Gastroesophageal sphincter (tissue), 4 donors: ENCODE measurements at regions not wholly inside any gene's neighbourhood (a gene's known extent, or its start where the extent isn't known, plus 50 kb on each side); places are given as distances from the start of the nearest gene placed in this dataset.

ENCODE experiments used
- ATAC-seq: fragments of 150-250 bp; one replicate; pipeline ENCODE4 v1.9.1; 2016; ENCODE audit warnings: mild to moderate bottlenecking, moderate library complexity
- H3K27ac ChIP-seq, 4 donors: fragments of 200-600 bp; sonication (generic) in 3 of 4; 1 replicate in 3 of 4; 2 replicates in 1 of 4; pipeline ENCODE4 v1.5.1; 2016 to 2019
- H3K27me3 ChIP-seq: fragments of 200-600 bp; sonication (generic); one replicate; pipeline ENCODE4 v1.5.1; 2019
- H3K36me3 ChIP-seq, 2 donors: fragments of 200-600 bp; sonication (generic); one replicate each; pipeline ENCODE4 v1.5.1; 2019; ENCODE audit warnings: control low read depth in 1 of 2
- H3K4me1 ChIP-seq, 3 donors: fragments of 200-600 bp; sonication (generic); 1 replicate in 2 of 3; 2 replicates in 1 of 3; pipeline ENCODE4 v1.5.1; 2016 to 2019; ENCODE audit warnings: control low read depth in 2 of 3
- H3K4me3 ChIP-seq, 2 donors: fragments of 200-600 bp; sonication (generic); one replicate each; pipeline ENCODE4 v1.5.1; 2019; ENCODE audit warnings: mild to moderate bottlenecking in 1 of 2, moderate library complexity in 1 of 2
- H3K9me3 ChIP-seq, 3 donors: fragments of 200-600 bp; sonication (generic); one replicate each; pipeline ENCODE4 v1.5.1; 2017 to 2019; ENCODE audit warnings: control low read depth in 2 of 3
- CTCF ChIP-seq, 4 experiments: fragments of 200-600 bp in 2 of 4; fragments of 450-650 bp in 2 of 4; sonication (generic) in 1 of 4; IDR thresholded peaks; one replicate each; pipeline ENCODE4 v1.5.1; 2017 to 2019; ENCODE audit warnings: antibody characterized with exemption in 4 of 4, mild to moderate bottlenecking in 2 of 4, moderate library complexity in 2 of 4
- EP300 ChIP-seq: sonication (generic); formaldehyde crosslinking; IDR thresholded peaks from one replicate; pipeline ENCODE4 v1.6.1; 2017; ENCODE audit warnings: antibody characterized with exemption, mild to moderate bottlenecking
- POLR2A ChIP-seq, 2 donors: fragments of 450-650 bp; IDR thresholded peaks; one replicate each; pipeline ENCODE4 v1.6.1; 2017; ENCODE audit warnings: antibody characterized with exemption in 2 of 2, mild to moderate bottlenecking in 2 of 2, moderate library complexity in 1 of 2
- POLR2AphosphoS5 ChIP-seq: sonication (generic); formaldehyde crosslinking; IDR thresholded peaks from one replicate; pipeline ENCODE4 v1.6.1; 2017; ENCODE audit warnings: antibody characterized with exemption
- WGBS, 2 donors: methylation state at CpG; one replicate each; pipeline ENCODE4 v1.1.5; 2018; ENCODE audit warnings: low coverage in 1 of 2; 5-methylcytosine and 5-hydroxymethylcytosine counted together

GRCh38 chr6:66321017-66321416 is 614.0 kb upstream of the EYS start:
- Histone ChIP-seq H3K27me3 (no peaks in the 10 kb centered on the region), H3K4me1 (no peaks in the 10 kb centered on the region), H3K9me3 (no peaks in the 10 kb centered on the region), H3K27ac (no peak overlapping the region), H3K4me3 (no peak overlapping the region), H3K36me3 (no peaks in the 10 kb centered on the region)
- 77 to 83% methylated on average over 6 of the region's 6 CpGs for WGBS, 2 donors
- TF ChIP-seq POLR2A (IDR thresholded peaks at IDR 0.05) (no peak), EP300 (no peak), POLR2AphosphoS5 (no peak), CTCF (IDR thresholded peaks at IDR 0.05) (no peak)
- ATAC-seq: no peak

- Histone ChIP-seq H3K36me3 (no peaks in the 10 kb centered on the region), H3K4me1 (no peaks in the 10 kb centered on the region)
- no peak for ATAC-seq
Measured at GRCh38 chr6:66307490-66307889, 600.5 kb upstream of the EYS start.

GRCh38 chr6:66291905-66292304 is 584.9 kb upstream of the EYS start:
- TF ChIP-seq POLR2AphosphoS5 (no peak), CTCF (IDR thresholded peaks at IDR 0.05) (no peak), POLR2A (IDR thresholded peaks at IDR 0.05) (no peak)
- Histone ChIP-seq H3K27me3 (no peaks in the 10 kb centered on the region), H3K4me1 (no peaks in the 10 kb centered on the region), H3K36me3 (no peaks in the 10 kb centered on the region), H3K9me3 (no peaks in the 10 kb centered on the region), H3K4me3 (no peak overlapping the region), H3K27ac (no peak overlapping the region)
- ATAC-seq: no peak
- WGBS, 2 donors: 71 to 82% methylated on average over 3 to 4 of the region's 4 CpGs

More at GRCh38 chr6:66307490-66307889, 600.5 kb upstream of the EYS start:
- H3K27me3 ChIP-seq: no peaks in the 10 kb centered on the region
- H3K27ac ChIP-seq: no peak overlapping the region
- H3K9me3 ChIP-seq: peaks cover 0 to 26% (median 0%) of the 10 kb centered on the region in 3 donors
- no peak overlapping the region for H3K4me3 ChIP-seq
- WGBS, 2 donors: 93 to 100% methylated on average over 1 to 2 of the region's 2 CpGs
- TF ChIP-seq POLR2AphosphoS5 (no peak), EP300 (no peak), POLR2A (IDR thresholded peaks at IDR 0.05) (no peak), CTCF (IDR thresholded peaks at IDR 0.05) (no peak)

GRCh38 chr6:66289889-66290288 is 582.9 kb upstream of the EYS start:
- no peak overlapping the region for H3K27ac ChIP-seq
- H3K4me1 ChIP-seq: no peaks in the 10 kb centered on the region
- WGBS, 2 donors: 60 to 74% methylated on average over 1 to 2 of the region's 2 CpGs
- H3K9me3 ChIP-seq: no peaks in the 10 kb centered on the region
- no peaks in the 10 kb centered on the region for H3K27me3 ChIP-seq
- no peak overlapping the region for H3K4me3 ChIP-seq
- H3K36me3 ChIP-seq: no peaks in the 10 kb centered on the region
- TF ChIP-seq EP300 (no peak), CTCF (IDR thresholded peaks at IDR 0.05) (no peak), POLR2A (IDR thresholded peaks at IDR 0.05) (no peak), POLR2AphosphoS5 (no peak)
- ATAC-seq: no peak

GRCh38 chr6:66278115-66278514 is 571.1 kb upstream of the EYS start:
- Histone ChIP-seq H3K27me3 (no peaks in the 10 kb centered on the region), H3K36me3 (no peaks in the 10 kb centered on the region), H3K4me3 (no peak overlapping the region), H3K4me1 (peaks cover 0 to 7% (median 0%) of the 10 kb centered on the region in 3 donors), H3K27ac (no peak overlapping the region), H3K9me3 (no peaks in the 10 kb centered on the region)
- TF ChIP-seq EP300 (no peak), CTCF (IDR thresholded peaks at IDR 0.05) (no peak), POLR2AphosphoS5 (no peak), POLR2A (IDR thresholded peaks at IDR 0.05) (no peak)
- ATAC-seq: no peak
